Tibial nerve (tissue), 4 donors: ENCODE measurements at regions not wholly inside any gene's neighbourhood (a gene's known extent, or its start where the extent isn't known, plus 50 kb on each side); places are given as distances from the start of the nearest gene placed in this dataset.

Experiments
- DNase-seq, 2 donors: peaks; one replicate each; pipeline ENCODE4 v3.0.0-alpha.2; 2019; ENCODE audit warnings: low spot score in 2 of 2
- H3K27ac ChIP-seq, 4 donors: fragments of 200-600 bp; sonication (generic) in 3 of 4; one replicate each; pipeline ENCODE4 v1.5.1; 2017 to 2019; ENCODE audit warnings: mild to moderate bottlenecking in 1 of 4
- H3K27me3 ChIP-seq, 2 donors: fragments of 200-600 bp; sonication (generic) in 1 of 2; one replicate each; pipeline versions ENCODE4 v1.5.1 to v1.6.0; 2017 to 2019
- H3K36me3 ChIP-seq, 3 donors: fragments of 200-600 bp; sonication (generic); one replicate each; pipeline ENCODE4 v1.5.1; 2018 to 2019
- H3K4me1 ChIP-seq, 4 donors: fragments of 200-600 bp; sonication (generic) in 3 of 4; one replicate each; pipeline ENCODE4 v1.5.1; 2017 to 2019
- H3K4me3 ChIP-seq, 4 donors: fragments of 200-600 bp; sonication (generic) in 3 of 4; one replicate each; pipeline ENCODE4 v1.5.1; 2017 to 2019; ENCODE audit warnings: mild to moderate bottlenecking in 1 of 4, moderate library complexity in 1 of 4
- H3K9me3 ChIP-seq, 4 donors: fragments of 200-600 bp; sonication (generic) in 3 of 4; one replicate each; pipeline ENCODE4 v1.5.1; 2017 to 2019
- CTCF ChIP-seq, 5 experiments: fragments of 200-600 bp in 3 of 5; fragments of 450-650 bp in 2 of 5; sonication (generic) in 3 of 5; IDR thresholded peaks; one replicate each; pipeline ENCODE4 v1.5.1; 2016 to 2019; ENCODE audit warnings: antibody characterized with exemption in 5 of 5, mild to moderate bottlenecking in 3 of 5, moderate library complexity in 2 of 5
- EP300 ChIP-seq, 2 donors: sonication (generic); formaldehyde crosslinking; IDR thresholded peaks; one replicate each; pipeline ENCODE4 v1.6.1; 2017; ENCODE audit warnings: antibody characterized with exemption in 2 of 2, mild to moderate bottlenecking in 1 of 2
- POLR2A ChIP-seq, 2 donors: fragments of 450-650 bp; IDR thresholded peaks; one replicate each; pipeline ENCODE4 v1.6.1; 2017; ENCODE audit warnings: antibody characterized with exemption in 2 of 2, mild to moderate bottlenecking in 2 of 2, moderate library complexity in 2 of 2
- WGBS, 2 donors: methylation state at CpG; one replicate each; pipeline ENCODE4 v1.1.5; 2018; 5-methylcytosine and 5-hydroxymethylcytosine counted together

GRCh38 chr3:42019953-42020260 is 58.0 kb upstream of the ULK4 start:
- Histone ChIP-seq H3K4me1 (peaks cover 0 to 77% (median 38%) of the 10 kb centered on the region in 4 donors), H3K36me3 (no peaks in the 10 kb centered on the region), H3K27me3 (no peaks in the 10 kb centered on the region), H3K27ac (peak overlapping the region in 1 of 4 donors; percentile 41), H3K9me3 (no peaks in the 10 kb centered on the region), H3K4me3 (no peak overlapping the region)
- 82 to 90% methylated on average over 5 of the region's 5 CpGs for WGBS, 2 donors
- TF ChIP-seq EP300 (IDR thresholded peaks at IDR 0.05) (no peak), POLR2A (IDR thresholded peaks at IDR 0.05) (no peak), CTCF (IDR thresholded peaks at IDR 0.05) (no peak)
- DNase-seq: no peak

- Histone ChIP-seq H3K9me3 (no peaks in the 10 kb centered on the region), H3K27ac (peak overlapping the region in 1 of 4 donors; percentile 41), H3K36me3 (no peaks in the 10 kb centered on the region), H3K27me3 (no peaks in the 10 kb centered on the region), H3K4me3 (no peak overlapping the region), H3K4me1 (peaks cover 0 to 76% (median 34%) of the 10 kb centered on the region in 4 donors)
- DNase-seq: no peak
- 76 to 79% methylated on average over 6 of the region's 6 CpGs for WGBS, 2 donors
- TF ChIP-seq POLR2A (IDR thresholded peaks at IDR 0.05) (no peak), CTCF (IDR thresholded peaks at IDR 0.05) (no peak), EP300 (IDR thresholded peaks at IDR 0.05) (no peak)
Measured at GRCh38 chr3:42019144-42019952, 57.4 kb upstream of the ULK4 start.

- Histone ChIP-seq H3K4me1 (peaks cover 0 to 52% (median 23%) of the 10 kb centered on the region in 4 donors), H3K4me3 (peak overlapping the region; percentile 82 to 98 (median 92)), H3K36me3 (no peaks in the 10 kb centered on the region), H3K9me3 (no peaks in the 10 kb centered on the region), H3K27me3 (no peaks in the 10 kb centered on the region), H3K27ac (peak overlapping the region; percentile 88 to 94 (median 92))
- TF ChIP-seq EP300 (IDR thresholded peaks at IDR 0.05) (peak in 1 of 2 donors; percentile 7), POLR2A (IDR thresholded peaks at IDR 0.05) (no peak)
- WGBS, 2 donors: 22 to 26% methylated on average over 11 of the region's 11 CpGs
- peak in 1 of 2 donors; percentile 30 for DNase-seq
Measured at GRCh38 chr3:42014921-42015533, 53.1 kb upstream of the ULK4 start.

- TF ChIP-seq EP300 (IDR thresholded peaks at IDR 0.05) (peak in 1 of 2 donors; percentile 26), POLR2A (IDR thresholded peaks at IDR 0.05) (no peak)
- 2 to 4% methylated on average over 12 of the region's 12 CpGs for WGBS, 2 donors
- Histone ChIP-seq H3K9me3 (no peaks in the 10 kb centered on the region), H3K4me1 (peaks cover 0 to 47% (median 20%) of the 10 kb centered on the region in 4 donors), H3K4me3 (peak overlapping the region; percentile 82 to 98 (median 92)), H3K27ac (peak overlapping the region; percentile 88 to 94 (median 92)), H3K36me3 (no peaks in the 10 kb centered on the region), H3K27me3 (no peaks in the 10 kb centered on the region)
- DNase-seq: no peak
Measured at GRCh38 chr3:42014458-42014920, 52.6 kb upstream of the ULK4 start.

GRCh38 chr3:42013691-42014457 is 52.0 kb upstream of the ULK4 start:
- peaks cover 0 to 41% (median 14%) of the 10 kb centered on the region in 4 donors for H3K4me1 ChIP-seq
- no peaks in the 10 kb centered on the region for H3K36me3 ChIP-seq
- no peaks in the 10 kb centered on the region for H3K27me3 ChIP-seq
- WGBS, 2 donors: 0 to 1% methylated on average over 25 to 38 of the region's 103 CpGs
- no peak for DNase-seq
- no peaks in the 10 kb centered on the region for H3K9me3 ChIP-seq
- no peak for TF ChIP-seq CTCF (IDR thresholded peaks at IDR 0.05)
- TF ChIP-seq POLR2A (IDR thresholded peaks at IDR 0.05): no peak
- TF ChIP-seq EP300 (IDR thresholded peaks at IDR 0.05): no peak
- peak overlapping the region; percentile 82 to 98 (median 92) for H3K4me3 ChIP-seq
- H3K27ac ChIP-seq: peak overlapping the region; percentile 88 to 94 (median 92)
